ENCODE measurements at regions not wholly inside any gene's neighbourhood (a gene's known extent, or its start where the extent isn't known, plus 50 kb on each side); places are given as distances from the start of the nearest gene placed in this dataset.

- no peak for DNase-seq
Measured at GRCh38 chr4:189046642-189047041, 894.0 kb upstream of the FRG1 start.

- no peak for DNase-seq
Measured at GRCh38 chr4:189048119-189048518, 892.6 kb upstream of the FRG1 start.

- no peak for DNase-seq
Measured at GRCh38 chr4:189049682-189050081, 891.0 kb upstream of the FRG1 start.

- no peak for DNase-seq
Measured at GRCh38 chr4:189050643-189051042, 890.0 kb upstream of the FRG1 start.

GRCh38 chr4:189053621-189054020 is 887.1 kb upstream of the FRG1 start:
- DNase-seq: no peak

- no peak for DNase-seq
Measured at GRCh38 chr4:189060104-189060503, 880.6 kb upstream of the FRG1 start.

GRCh38 chr4:189062047-189062820 is 878.4 kb upstream of the FRG1 start:
- no peak for DNase-seq

- no peak for DNase-seq
Measured at GRCh38 chr4:189069772-189070171, 870.9 kb upstream of the FRG1 start.

- no peak for DNase-seq
Measured at GRCh38 chr4:189071241-189071640, 869.4 kb upstream of the FRG1 start.

GRCh38 chr4:189073739-189074138 is 866.9 kb upstream of the FRG1 start:
- no peak for DNase-seq

- no peak for DNase-seq
Measured at GRCh38 chr4:189081826-189082225, 858.8 kb upstream of the FRG1 start.

GRCh38 chr4:189083769-189084168 is 856.9 kb upstream of the FRG1 start:
- DNase-seq: no peak

GRCh38 chr4:189084671-189085070 is 856.0 kb upstream of the FRG1 start:
- DNase-seq: no peak

GRCh38 chr4:189087971-189088370 is 852.7 kb upstream of the FRG1 start:
- DNase-seq: no peak

- no peak for DNase-seq
Measured at GRCh38 chr4:189088780-189089179, 851.9 kb upstream of the FRG1 start.

- DNase-seq: no peak
Measured at GRCh38 chr4:189090174-189090814, 850.4 kb upstream of the FRG1 start.

- DNase-seq: no peak
Measured at GRCh38 chr4:189092581-189092980, 848.1 kb upstream of the FRG1 start.

- no peak for DNase-seq
Measured at GRCh38 chr4:189096108-189096507, 844.6 kb upstream of the FRG1 start.

- no peak for DNase-seq
Measured at GRCh38 chr4:189096717-189097116, 844.0 kb upstream of the FRG1 start.

GRCh38 chr4:189098932-189099696 is 841.6 kb upstream of the FRG1 start:
- DNase-seq: no peak

- DNase-seq: no peak
Measured at GRCh38 chr4:189113389-189113888, 827.2 kb upstream of the FRG1 start.

GRCh38 chr4:189117426-189117825 is 823.2 kb upstream of the FRG1 start:
- DNase-seq: no peak

GRCh38 chr4:189121336-189121735 is 819.3 kb upstream of the FRG1 start:
- DNase-seq: no peak
